ENCODE measurements at regions not wholly inside any gene's neighbourhood (a gene's known extent, or its start where the extent isn't known, plus 50 kb on each side); places are given as distances from the start of the nearest gene placed in this dataset.

GRCh38 chr2:140057928-140058327 lies 1277.7 kb upstream of the NXPH2 start:
- no peak for DNase-seq

GRCh38 chr2:140041811-140042210 lies 1261.6 kb upstream of the NXPH2 start:
- DNase-seq = no peak

GRCh38 chr2:140041239-140041638 lies 1261.0 kb upstream of the NXPH2 start:
- DNase-seq = no peak

DNA sequence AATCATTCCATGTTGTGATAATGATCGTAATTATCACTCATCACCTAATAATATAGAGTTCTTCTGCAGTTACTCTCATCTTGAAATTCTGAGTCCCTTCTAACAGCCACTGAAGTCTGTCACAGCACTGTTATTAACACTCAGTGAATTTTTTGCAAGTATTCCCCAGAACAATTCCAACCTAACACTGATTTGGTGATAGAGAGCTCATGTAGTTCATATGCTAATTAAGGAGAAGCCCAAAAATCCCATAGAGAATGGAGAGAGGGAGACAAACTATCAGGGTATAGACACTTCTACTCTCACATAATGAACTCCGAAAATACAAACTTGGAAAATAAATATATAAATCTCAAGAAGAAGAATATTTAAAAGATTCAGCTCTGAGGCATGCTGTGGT lies 1253.4 kb upstream of the NXPH2 start:
- no peak for DNase-seq

DNA sequence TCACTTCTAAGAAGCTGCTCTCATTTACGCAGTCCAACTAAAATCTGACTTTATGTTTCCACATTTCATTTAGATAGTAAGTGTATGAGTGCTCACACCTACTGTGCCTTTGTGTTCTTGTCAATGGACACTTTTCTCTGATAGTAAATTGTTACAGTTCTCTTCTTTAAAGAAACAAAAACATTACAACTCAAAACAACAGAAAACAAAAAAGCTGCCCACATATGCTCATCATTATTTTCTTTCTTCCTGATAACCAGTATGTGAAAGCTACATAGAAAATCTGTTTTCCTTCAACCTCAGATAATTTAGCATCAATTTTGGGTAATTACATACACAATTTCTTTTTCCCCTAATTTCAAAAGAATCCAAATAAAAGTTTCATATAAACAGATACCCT lies 1247.8 kb upstream of the NXPH2 start:
- DNase-seq = no peak

DNA sequence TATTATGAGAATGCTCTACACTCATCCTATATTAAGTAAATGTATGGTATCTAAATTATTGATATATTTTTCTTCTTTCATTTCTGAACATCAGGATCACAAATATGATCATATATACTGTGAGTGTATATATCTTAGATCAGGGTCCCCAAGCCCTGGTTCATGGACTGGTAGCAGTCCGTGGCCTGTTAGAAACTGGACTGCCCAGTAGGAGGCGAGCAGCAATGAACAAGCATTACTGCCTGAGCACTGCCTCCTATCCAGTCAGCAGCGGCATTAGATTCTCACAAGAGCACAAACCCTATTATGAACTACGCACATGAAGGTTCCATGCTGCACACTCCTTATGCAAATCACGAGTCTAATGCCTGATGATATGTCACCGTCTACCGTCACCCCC lies 1247.1 kb upstream of the NXPH2 start:
- no peak for DNase-seq

GRCh38 chr2:140023291-140023690 lies 1243.1 kb upstream of the NXPH2 start:
- DNase-seq = no peak

DNA sequence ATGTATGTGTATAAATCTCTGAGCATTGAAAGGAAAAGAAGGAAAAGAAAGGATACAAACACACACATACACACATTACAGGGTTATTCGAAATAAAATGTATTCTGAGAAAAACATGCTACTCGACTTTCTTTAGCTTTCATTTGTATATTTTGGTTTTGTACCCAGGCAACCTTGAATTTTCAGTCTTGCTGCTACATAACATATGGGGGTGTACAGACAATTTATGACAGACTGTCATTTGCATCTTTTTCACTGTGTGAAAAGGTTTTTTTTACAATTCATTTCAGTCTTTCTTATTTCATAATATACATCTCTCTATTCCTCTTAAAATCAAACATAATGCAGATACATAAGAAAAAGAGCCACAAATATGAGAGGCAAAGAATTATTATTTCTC lies 1238.4 kb upstream of the NXPH2 start:
- DNase-seq = no peak

GRCh38 chr2:140014204-140014546 lies 1234.0 kb upstream of the NXPH2 start:
- DNase-seq = no peak

DNA sequence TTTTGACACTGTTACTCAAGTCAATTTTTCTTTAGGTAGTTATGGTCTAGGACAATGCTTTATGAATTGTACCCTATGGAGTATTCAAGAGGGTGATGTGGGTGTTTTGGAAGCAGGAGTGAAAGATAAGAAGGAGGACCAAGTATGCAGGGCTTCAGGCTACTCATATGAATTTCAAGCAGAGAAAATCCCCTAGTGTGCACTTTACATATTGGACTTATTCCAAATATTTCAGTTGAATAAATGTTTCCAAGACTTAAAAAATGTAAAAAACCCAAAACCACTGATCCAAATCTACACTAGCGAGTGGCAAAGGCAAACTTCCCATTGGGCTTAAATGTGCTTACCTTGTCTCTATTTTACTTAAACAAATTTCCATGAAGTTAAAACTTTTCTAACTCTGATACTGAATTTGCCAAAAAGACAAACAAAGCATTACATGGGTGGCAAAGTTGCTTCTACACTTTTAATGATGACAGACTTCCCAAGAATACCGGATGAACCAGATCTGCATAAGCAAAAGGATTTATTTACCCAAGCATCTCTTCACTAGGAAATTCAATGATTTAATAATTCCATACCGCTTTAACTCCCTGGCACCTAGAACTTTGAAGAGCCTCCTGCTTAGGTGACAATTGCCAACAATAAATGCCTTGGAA lies 1233.5 kb upstream of the NXPH2 start:
- no peak for DNase-seq

DNA sequence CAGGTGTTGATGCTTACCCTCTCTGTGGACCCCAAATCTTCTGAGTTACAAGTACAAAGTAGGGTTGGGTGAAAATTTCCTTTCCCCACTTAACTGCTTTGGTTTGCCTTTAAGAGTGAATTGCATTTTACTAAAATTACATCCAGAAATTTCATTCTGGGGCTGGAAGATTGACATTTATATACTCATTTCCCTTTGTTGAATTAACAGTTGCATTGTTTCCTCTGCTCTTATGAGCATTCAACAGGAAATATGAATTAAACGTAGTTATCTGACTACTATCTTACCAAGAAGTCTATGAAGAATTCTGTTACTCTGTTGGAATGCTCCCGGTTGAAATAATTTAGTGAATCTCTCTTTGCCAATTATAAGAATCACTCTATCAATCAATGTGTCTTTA lies 1231.1 kb upstream of the NXPH2 start:
- no peak for DNase-seq

GRCh38 chr2:140002110-140002509 lies 1221.9 kb upstream of the NXPH2 start:
- no peak for DNase-seq

DNA sequence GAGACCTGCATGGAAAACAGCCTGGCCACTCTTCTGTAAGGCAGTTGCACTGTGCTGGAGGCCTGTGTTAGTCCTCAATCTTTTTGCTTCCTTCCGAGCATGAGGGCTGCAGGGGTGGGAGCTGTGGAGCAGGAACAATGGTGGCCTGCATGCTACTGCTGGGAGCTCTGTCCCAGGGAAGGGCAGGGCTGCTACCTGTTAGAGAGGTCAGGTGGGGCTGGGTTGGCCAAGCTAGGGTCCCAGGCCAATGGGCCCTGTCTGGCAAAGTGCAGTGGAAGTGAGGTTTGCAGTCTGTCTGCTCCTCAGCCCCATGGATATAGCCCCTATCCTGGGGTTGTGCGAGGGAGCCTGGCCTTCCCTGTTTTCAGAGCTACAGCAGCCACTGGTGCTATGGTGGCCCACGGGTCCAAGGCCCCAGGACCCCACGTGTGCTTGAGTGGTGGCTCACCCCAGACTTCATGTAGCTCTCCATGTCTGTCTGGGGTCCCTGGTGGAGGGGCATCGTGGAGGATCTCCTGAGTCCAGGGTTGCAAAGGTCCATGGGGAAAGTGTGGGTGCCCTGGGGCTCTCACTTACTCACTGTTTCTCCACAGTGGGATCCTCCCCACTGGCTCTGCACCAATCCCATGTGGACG lies 1212.6 kb upstream of the NXPH2 start:
- no peak for DNase-seq

DNA sequence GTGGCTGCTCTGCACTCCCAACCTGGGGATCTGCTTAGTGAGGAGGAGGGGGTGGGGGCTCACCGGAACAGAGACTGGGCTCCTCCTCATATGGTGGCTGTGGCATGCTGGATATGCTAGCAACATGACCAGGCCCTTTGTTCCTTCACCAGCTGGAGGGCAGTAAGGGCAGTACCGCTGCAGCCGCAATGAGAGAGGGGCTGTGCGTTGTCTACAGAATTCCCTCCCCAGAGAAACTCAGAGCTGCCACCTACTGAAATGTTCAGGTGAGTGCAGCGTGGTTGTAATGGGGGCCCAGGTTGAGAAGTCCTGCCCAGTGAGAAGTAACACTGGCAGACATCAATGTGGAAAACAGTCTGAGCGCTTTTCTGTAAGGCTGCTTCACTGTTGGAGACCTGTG lies 1211.9 kb upstream of the NXPH2 start:
- no peak for DNase-seq

DNA sequence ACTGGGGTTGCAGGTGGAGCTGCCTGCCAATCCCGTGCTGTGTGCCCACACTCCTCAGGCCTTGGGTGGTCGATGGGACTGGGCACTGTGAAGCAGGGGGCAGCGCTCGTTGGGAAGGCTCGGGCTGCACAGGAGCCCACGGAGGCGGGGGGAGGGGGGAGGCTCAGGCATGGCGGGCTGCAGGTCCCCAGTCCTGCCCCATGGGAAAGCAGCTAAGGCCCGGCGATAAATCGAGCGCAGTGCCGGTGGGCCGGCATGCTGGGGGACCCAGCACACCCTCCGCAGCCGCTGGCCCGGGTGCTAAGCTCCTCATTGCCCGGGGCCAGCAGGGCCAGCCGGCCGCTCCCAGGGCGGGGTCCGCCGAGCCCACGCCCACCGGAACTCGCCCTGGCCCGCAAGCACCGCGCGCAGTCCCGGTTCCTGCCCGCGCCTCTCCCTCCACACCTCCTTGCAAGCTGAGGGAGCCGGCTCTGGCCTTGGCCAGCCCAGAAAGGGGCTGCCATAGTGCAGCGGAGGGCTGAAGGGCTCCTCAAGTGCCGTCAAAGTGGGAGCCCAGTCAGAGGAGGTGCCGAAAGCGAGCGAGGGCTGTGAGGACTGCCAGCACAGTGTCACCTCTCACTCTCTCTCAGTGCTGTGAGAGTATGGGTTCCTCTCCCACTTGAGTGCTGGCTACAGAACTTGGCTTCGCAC lies 1210.6 kb upstream of the NXPH2 start:
- no peak for DNase-seq

- no peak for DNase-seq
Observed at GRCh38 chr2:139969323-139969722, 1189.1 kb upstream of the NXPH2 start.

- no peak for DNase-seq
Observed at GRCh38 chr2:139968588-139968987, 1188.4 kb upstream of the NXPH2 start.

DNA sequence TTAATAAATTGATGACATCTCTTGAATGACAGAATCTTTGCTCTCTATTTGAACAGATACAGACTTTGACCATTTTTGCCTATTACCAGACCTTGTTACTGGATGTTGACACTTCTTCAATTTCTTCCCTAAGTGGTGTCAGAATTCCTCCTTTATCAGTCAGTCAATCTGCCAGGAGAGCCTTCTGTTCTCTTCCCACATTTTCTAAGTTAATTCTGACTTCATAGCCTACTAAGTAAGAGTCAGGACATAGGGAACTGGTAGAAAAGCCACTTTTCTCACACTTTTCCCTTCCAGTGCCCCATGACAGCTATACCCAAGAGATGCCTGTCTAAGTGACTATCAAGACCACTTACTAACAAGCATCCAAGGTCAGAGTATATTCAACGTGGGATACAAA lies 1187.5 kb upstream of the NXPH2 start:
- DNase-seq = no peak

GRCh38 chr2:139964721-139965440 lies 1184.7 kb upstream of the NXPH2 start:
- DNase-seq = no peak

- no peak for DNase-seq
Observed at GRCh38 chr2:139963863-139964355, 1183.7 kb upstream of the NXPH2 start.

- DNase-seq = no peak
Observed at GRCh38 chr2:139949242-139949972, 1169.2 kb upstream of the NXPH2 start.

DNA sequence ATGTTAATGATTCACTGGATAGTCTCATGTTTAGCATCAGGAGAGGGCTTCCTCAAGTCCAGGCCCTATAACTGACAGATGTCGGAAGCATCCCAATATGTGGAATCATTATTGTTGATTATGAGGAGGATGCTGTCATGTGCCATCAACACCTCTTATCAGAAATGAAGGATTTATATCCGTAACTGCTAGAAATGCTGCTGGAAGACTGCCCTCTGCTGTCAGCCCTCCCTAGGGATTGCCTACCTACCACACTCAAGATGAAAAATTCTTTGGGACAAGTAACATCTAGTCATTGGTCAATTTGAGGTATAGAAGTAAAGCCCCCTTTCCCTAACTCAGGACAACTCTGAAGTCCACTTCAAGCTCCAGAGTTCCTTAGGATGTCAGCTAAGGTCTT lies 1166.5 kb upstream of the NXPH2 start:
- DNase-seq = no peak

GRCh38 chr2:139940686-139941085 lies 1160.5 kb upstream of the NXPH2 start:
- no peak for DNase-seq
